GM12875 (cell line): ENCODE measurements at regions not wholly inside any gene's neighbourhood (a gene's known extent, or its start where the extent isn't known, plus 50 kb on each side); places are given as distances from the start of the nearest gene placed in this dataset.

Experiments used
- H3K4me3 ChIP-seq: one replicate; pipeline ENCODE4 v1.5.1; 2011; ENCODE audit warnings: low read depth, low read length, control low read depth
- TF ChIP-seq, protein P1 (sequence below): IDR thresholded peaks from 2 replicates; pipeline ENCODE4 v1.5.1; 2011; ENCODE audit warnings: low read depth, mild to moderate bottlenecking, control low read depth, inconsistent platforms, low read length, moderate library complexity, borderline replicate concordance; ENCODE audit not compliant: insufficient read depth

DNA sequence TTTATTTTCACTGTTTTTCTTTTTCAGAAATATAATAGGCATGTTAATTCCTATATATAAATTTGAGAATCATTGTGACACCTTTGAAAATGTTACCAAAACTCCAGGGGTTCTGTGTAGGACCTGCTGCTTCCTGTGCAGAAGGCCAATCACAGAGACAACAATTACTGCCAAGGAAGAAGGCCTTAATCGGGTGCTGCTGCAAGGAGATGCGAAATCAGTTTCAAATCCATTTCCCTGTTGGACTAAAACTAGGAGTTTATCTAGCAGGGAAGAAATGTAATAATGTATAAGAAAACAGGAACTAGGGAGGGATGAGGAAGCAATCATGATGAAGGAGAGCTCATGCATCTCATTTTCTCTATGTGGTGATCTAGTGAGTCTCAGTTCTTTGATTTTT, 209.7 kb upstream of the NUDT12 start:
- TF ChIP-seq, protein P1, sequence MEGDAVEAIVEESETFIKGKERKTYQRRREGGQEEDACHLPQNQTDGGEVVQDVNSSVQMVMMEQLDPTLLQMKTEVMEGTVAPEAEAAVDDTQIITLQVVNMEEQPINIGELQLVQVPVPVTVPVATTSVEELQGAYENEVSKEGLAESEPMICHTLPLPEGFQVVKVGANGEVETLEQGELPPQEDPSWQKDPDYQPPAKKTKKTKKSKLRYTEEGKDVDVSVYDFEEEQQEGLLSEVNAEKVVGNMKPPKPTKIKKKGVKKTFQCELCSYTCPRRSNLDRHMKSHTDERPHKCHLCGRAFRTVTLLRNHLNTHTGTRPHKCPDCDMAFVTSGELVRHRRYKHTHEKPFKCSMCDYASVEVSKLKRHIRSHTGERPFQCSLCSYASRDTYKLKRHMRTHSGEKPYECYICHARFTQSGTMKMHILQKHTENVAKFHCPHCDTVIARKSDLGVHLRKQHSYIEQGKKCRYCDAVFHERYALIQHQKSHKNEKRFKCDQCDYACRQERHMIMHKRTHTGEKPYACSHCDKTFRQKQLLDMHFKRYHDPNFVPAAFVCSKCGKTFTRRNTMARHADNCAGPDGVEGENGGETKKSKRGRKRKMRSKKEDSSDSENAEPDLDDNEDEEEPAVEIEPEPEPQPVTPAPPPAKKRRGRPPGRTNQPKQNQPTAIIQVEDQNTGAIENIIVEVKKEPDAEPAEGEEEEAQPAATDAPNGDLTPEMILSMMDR: no peak
- no peak overlapping the region for H3K4me3 ChIP-seq

DNA sequence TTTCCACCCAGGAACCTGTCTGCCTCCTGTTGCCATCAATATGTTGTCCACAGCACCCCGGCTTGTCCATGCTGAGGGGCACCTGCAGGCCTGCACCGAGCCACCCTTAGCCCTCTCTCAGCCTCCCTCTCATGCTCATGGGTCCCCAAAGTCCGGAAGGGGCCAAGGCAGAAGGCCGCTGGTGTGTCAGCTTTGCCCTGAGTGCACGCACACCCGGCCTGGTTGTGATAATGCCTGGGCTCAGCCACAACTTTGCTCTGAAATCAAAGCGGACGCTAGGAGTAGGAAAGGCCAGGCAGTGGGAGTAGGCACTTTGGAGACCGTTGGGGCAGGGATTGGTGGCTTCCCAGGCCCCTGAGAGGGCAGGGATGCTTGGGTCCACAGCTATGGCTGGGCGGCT, 201.8 kb upstream of the NUDT12 start:
- TF ChIP-seq, protein P1: no peak
- H3K4me3 ChIP-seq: no peak overlapping the region

DNA sequence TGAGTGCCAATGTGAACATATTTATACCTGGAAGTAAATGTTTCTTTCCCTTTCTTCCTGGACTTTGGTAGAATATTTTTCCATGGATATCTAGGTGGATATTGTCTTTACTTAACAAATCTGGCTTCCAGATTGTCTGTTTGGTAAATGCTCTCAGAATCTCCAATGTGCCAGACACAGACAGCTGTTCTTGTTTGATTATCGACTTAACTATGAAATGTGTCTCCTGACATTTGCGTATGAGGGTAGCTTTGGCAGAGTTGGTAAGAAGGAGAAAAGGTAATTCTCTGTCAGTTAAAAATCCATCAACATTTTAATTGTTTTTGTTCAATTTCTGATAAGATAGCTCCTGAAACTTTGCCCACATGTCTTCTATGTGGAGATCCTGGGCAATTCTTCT, 196.4 kb upstream of the NUDT12 start:
- H3K4me3 ChIP-seq: no peak overlapping the region
- TF ChIP-seq, protein P1: no peak

DNA sequence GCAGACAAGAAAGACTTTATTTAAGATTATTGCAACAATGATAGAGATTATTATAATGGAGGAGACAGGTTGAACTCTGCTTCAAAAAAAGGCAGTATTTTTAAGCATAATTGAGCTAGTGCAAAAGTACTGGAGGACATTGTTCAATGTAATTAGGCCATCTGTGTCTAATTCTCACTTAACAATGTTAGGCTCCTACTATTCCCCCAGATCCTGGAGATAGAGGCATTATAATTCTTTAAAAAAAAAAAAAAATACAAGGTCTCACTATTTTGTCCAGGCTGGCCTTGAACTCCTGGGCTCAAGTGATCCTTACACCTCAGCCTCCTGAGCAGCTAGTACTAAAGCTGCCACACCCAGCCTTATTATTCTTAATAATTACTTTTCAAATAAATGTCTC, 193.4 kb upstream of the NUDT12 start:
- TF ChIP-seq, protein P1: no peak
- H3K4me3 ChIP-seq: no peak overlapping the region

DNA sequence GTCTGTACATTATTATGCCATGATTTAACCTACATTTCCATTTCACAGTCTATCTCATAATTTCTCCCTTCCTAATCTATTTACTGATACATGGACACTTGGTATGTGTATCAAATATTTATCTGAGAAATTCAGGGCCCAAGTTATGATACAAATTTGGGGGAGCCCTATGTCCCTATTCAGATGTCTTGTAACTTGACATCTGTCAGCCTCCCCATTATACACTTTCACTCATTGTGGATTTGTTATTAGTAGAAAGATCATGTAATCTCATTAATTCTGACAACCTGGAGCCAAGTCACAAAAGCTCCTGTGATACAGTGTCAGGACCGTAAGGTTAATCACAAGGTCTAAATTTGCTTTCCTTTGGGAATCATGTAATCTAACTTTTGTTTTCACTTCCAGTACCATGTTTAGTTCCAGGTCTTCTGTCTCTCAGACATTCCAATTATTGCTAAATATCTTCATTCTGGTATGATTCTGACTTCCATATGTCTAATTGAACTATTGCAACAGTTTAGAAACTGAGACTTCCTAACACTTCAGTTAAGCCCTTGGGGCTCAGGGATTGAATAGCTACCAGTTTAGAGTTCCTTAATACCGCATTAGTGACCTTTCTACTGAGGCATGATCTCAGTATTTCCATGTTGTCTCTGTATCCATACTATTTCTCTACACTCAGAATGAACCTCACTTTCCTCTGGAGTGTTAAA, 182.9 kb upstream of the NUDT12 start:
- TF ChIP-seq, protein P1: no peak
- no peak overlapping the region for H3K4me3 ChIP-seq

DNA sequence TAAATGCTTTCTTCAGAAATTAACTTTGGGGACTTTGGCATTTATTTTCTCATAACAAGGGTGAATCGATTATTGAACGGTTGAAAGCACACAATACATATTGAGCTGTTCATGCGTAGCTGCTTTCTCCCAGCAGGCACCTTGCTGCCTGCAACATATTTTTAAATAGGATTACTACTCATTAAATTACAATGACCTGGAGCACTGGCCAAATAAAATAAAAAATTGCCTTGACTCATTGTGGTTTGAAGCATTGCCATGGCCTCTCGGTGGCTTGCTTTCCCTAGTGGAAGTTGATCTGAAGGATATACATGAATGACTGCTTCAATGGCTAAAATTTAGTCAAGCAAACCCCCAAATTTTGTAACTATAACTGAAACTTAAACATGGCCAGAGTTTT, 181.6 kb upstream of the NUDT12 start:
- no peak overlapping the region for H3K4me3 ChIP-seq
- TF ChIP-seq, protein P1: no peak

DNA sequence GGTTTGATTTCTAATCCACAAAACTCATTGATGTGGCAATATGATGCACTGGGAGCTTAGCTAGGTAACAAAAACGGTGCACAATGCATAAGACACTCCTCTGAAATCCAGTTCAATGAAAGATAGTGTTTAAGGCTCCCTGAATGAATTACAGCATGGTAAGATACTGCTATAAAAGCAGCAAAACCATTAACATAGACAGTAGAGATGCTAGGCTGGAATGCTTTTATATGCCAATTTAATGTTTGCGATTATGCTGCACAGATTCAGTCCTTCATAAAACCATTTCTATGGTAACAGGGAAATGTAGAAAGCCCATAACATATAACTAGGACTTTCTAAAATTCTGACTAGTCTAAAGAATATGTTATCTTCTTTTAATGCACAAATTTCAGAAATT, 180.8 kb upstream of the NUDT12 start:
- TF ChIP-seq, protein P1: no peak
- H3K4me3 ChIP-seq: no peak overlapping the region
